TTC549 (cell line): ENCODE measurements at regions not wholly inside any gene's neighbourhood (a gene's known extent, or its start where the extent isn't known, plus 50 kb on each side); places are given as distances from the start of the nearest gene placed in this dataset.

Experiments used
- FAIRE-seq: peaks from 2 replicates; lab custom pipeline; 2012; peaks lifted over from hg19 to GRCh38; lab: Jason Lieb, UNC

DNA sequence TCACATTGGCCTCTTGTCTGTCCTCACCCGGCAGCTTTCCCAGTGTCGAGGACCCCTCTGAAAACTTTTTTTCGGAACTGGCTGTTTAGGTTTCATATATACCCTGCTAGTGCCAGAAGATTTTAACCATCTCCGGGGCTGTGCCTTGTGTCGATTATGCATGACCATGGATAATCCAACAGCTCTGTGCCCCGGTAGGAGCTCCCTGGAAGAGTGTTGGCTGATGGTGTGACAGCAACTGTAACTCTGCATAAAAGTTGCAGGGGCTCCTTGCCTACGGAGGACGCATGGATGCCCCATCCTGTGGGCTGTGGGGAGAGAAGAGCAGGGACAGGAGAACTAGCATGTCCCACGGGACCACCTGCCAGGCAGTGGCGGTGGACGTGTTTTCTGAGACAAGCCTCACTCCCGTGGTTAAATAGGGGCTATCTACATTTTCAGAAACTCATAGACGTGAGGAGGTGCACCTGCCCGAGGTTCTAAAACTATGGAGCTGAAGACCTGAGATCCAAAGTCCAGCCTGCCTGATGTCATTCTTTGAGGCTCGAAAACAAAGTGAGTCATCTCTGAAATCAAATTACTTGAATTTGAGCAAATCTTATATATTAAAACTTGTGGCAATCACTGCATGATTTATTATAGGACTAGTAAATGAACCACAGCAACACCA is 437.2 kb upstream of the HS6ST1 start:
- FAIRE-seq = no peak

DNA sequence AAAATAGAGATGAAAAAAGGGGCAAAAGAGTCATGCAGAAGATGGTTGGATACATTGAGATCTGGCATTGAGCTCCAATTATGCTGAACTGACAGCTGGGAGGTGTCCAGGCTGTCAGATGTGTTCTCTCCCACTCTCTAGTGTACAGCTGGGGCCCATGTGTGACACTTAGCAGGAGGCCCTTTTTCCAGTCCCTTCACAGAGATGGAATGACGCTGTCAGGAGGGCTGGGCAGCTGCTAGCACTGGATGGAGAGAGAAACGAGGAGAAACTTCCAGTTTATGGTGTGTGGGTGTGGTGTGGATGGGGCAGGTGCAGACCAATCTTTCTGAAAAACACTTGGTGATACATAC is 437.7 kb upstream of the HS6ST1 start:
- no peak for FAIRE-seq

DNA sequence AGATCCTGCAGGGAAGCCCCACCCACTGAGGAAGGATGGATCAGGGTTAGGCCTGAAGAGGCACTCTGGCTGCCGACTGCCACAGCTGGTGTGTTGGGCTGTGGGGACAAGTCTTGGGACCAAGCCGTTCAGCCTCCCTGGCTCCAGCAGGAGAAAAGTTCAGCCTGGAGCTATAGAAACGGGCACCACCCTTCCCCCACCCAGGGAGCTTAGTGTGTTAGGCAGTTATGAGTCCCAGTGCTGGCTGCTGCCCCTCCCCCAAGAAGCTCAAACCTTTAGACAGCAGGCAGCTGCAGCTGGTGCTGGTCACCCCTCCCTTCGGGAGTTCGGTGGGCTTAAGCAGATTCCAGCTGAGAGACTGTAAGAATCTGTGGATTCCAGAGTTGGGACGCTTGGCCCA is 447.1 kb upstream of the HS6ST1 start:
- FAIRE-seq = no peak

DNA sequence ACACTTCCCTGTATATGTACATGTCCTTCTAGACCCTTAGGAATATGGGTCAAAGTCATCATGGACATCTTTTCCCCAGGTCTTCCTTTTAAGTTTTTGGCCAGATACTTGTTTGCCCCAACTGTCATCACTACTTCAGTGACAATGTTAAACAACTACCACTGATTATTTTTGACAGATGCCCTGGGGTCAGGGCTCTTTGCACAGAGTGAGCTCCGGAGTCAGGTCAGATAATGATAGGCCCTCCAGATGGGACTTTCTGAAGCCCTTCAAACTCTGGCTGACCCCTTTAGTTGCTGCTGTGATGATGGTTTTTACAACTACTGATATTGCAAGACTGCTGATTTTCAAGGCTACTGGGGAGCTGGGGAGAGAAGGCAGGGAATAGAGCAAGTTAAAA is 449.4 kb upstream of the HS6ST1 start:
- FAIRE-seq = no peak

DNA sequence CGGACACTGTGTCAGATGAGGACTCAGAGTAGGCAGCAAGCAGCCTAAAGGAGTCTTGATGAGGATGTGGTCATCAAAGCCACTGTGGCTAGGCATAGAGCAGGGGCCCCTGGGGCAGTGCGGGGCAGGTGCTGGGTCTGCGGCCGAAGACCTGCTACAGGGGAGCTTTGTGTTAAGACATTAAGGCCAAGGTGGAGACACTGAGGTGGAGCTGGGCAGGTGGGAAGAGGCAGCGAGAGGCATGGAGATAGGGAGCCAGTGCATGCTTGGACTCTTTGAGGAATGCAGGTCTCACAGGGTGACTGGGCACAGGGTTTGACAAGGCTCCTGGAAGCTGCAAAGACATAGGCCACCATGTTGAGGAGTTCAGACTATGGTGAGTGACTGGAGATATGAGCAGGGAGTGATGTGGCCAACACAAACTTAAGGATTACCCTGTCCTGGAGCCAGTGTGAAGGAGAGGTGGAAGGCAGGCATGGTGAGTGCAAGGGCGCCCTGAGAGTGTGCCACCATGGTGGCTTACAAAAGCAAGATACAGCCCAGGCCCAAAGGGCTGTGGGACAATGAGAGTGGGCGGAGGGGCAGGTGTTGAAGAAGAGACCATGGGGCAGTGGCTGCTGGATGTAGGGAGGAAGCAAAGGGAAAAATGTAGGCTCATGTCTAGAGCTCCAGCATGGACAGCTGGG is 450.9 kb upstream of the HS6ST1 start:
- FAIRE-seq = no peak

DNA sequence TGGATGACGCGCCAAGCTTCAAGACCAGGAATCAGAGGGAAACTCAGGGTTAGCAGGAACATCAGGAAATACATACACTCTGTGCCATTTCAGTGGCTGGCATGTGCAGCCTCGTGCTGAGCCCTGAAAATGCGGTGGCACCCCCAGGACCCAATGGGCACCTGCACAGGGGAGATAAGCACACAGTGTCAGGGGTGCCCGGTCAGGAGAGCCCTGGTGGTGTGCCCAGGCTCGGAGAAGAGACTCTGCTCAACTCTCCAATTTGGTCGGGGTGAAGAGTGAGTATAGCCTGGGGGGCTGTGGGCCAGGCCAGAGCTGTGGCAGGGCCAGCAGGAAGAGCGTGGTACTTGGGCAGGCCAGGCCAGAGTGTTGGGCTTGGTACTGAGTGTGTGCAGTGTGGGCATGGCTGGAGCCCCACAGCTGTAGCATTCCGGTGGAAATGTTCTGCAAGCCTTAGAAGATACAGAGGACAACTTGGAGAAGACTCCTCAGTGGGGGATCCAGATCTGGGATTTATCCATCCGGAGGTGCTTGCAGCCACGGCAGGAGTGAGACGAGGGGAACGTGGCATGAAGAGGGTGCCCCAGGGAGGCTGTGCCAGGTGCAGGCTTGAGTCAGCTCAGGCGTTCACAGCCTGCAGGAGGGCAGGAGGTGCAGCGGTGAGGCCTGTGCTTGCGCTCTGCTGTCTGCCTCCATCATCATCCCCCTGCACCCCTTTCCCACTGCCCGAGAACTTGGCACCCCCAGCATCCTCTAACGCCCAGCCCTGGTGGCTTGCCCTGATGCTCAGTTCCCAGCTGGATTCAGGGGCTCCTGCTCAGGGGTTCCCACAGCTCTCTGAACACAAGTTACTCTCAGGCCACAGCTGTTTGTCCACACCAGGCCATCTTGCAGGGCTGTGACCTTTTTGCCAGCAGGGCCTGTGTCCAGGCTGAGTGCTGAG is 451.7 kb upstream of the HS6ST1 start:
- no peak for FAIRE-seq

DNA sequence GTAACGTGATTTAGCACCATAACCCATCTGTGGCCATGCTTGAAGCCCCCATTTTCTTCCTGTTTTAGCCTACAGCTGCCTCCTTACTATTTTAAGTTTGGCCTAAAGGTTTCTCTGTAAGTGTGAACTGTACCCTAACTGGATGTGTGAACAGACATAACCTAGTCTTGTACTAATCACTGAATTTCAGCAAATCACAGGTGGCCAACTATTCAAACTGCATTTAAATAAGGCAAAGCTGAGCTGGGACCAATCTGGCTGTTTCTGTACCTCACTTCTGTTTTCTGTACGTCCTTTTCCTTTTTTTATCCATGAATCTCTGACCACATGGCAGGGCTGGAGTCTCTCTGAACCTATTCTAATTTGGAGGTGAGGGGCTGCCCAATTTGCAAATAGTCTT is 452.7 kb upstream of the HS6ST1 start:
- no peak for FAIRE-seq

DNA sequence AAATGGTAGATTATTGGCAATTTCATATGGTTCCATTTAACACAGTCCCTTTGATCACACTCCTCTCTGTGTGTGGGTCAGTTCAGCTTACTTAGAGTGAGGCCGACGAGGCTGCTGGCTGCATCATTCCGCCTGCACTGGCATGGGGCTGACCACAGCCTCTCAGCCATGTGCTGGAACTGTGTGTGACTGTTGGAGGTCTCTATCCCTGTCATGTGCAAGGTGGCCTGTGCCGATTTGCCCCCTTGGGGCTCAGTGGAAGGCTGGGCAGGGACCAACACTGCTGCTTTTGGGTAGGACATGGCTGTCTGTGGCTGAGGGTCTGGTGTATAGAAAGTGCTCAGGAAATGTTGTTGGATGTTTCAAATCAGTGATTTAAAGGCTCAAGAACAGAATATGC is 454.0 kb upstream of the HS6ST1 start:
- no peak for FAIRE-seq

DNA sequence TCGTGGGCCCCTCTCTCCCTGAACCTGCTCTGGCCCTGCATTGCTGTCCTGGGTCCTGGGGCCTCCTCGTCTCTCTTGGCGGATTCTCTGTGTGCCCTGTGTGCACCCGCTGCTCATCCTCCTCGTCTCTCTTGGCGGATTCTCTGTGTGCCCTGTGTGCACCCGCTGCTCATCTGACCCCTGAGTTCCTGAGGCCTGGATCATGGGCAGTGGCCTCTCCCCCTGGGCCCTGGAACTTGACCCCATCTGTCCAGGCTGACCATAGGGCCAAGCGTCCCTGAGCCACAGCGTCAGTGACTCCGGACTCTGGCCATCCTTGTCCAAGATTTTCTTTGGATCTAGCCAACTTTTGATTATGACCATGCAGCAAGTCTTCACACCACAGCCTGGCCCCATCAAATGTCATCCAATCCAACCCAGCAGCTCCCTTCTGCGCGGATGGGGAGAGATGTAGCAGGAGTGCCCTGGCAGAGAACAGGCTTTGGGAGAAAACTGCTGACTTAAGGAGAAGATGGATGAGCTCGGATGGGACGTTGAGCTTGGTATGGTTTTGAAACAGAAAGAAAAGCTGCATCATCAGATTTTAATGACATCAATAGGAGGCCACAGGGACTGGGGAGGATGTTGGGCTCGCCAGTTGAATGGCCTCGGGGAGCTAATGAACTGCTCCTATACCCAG is 455.1 kb upstream of the HS6ST1 start:
- FAIRE-seq = no peak

DNA sequence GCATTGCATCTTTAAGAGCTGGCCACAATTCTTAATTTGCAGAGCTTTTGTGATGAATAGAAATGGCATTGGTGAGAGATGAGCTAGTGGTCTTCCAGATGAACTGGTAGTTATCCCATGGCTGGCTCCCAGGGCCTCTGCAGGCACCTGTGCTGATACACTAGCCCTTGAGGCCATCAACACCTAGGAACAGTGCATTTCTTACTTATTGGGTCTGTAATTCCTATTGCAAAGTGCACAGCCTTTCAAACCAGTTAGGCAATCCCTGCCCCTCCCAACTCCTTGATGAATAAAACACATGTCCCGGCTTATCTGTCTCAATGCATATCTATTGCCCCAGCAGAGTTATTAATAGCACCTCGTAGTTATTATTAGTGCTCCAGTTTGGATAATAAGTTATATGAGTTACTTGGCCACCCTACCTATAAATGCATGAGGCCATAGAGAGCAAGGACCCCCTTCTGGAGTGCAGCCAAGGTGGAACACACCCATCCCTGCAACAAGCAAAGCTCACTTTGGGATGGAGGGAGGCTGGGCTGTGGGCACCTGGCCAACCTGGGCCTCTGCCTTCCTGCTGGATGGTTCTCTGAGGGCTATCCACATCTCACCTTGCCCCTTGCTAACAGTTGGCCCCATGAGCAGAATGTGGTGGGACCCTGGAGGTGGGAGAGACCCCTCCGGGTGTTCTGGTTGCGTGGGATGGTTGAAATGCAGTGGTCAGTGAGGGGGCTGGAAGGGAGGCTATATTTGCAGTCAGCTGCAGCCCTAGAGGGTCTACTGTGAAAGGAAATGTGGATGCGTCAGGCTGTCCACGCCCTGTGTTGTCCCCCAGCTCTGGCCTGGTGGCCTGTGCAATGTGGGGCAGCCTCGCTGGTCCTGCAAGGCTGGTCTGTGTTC is 455.9 kb upstream of the HS6ST1 start:
- FAIRE-seq = no peak

DNA sequence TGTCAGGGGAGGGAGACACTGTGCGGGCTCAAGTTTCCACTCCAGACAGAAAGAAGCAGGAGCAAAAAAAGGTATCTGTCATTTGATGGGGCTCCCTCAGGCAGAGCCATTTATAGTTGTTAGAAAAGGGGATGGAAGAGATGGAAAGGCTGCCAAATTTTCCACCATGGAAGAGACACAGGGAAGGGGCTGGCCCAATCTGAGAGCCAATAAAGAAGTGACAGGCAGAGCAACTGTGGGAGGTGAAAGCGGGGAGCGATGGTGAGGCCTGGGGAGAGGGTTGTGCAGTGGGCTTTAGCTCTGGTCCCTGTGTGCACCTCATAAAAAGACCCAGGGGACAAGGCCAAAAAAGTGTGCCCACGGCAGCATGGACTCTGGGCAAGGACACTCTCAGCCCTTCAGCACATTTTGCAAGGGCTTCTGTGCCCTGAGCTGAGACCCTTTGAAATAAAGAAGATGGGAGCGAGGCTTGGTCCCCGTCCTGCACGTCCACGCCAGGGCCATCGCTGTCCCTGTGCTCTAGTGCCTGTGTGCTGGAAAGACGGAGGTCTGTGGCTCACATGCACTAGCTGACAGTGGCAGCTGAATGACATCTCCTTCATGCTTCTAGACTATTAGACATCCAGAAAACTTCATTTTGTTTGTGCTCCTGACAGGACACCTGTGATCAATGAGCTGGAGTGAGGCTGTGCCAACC is 456.7 kb upstream of the HS6ST1 start:
- no peak for FAIRE-seq

DNA sequence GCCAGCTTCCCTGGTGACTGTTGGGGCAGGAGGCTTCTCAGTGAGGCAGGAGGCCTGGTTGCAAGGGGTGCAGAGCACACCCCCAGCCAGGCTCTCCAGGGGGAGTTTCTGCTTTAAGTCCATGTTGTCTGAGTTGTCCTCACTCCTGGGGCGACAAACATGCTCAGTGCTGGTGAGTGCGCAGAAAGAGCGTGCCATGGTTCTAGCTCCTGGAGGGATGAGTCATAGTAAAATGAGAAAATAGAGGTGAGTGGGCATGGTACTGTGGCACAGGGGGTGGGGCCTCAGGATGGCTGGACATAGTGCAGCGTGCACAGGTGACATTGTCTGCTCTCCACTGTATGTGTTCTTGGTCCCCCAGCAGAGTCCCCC is 457.2 kb upstream of the HS6ST1 start:
- no peak for FAIRE-seq

DNA sequence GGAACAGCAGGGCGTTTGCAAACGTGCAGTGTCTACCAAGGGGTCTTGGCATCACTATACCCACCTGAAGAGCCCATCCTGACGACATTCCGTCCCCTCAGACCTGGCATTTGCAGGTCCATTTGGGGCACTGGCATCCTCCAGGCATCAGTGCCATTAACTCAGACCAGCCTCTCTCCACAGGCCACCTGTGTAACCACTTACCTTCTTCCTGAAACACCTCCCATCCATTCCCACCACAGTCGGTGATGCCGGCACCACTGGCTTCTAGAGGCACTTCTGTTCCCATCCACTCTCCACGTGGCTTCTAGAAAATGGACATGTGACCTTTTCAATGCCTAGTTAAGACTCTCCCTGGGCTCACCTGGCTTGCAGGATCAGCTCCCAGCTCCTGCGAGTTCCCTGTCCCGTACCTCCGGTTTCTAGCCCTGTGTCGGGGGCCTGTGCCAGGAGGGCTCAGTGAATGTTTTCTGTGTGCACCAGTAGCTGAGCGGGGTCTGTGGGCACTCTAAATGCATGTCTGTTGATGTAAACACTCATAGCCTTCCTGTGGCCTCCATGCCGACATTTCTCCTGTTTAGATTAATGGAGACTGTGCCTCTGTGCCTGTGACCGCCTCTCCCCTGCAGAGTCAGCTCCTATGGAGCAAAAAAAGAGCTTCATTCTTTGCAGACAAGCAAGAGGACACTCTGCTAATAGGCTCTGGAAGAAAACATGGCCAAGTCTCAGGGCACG is 458.0 kb upstream of the HS6ST1 start:
- no peak for FAIRE-seq

DNA sequence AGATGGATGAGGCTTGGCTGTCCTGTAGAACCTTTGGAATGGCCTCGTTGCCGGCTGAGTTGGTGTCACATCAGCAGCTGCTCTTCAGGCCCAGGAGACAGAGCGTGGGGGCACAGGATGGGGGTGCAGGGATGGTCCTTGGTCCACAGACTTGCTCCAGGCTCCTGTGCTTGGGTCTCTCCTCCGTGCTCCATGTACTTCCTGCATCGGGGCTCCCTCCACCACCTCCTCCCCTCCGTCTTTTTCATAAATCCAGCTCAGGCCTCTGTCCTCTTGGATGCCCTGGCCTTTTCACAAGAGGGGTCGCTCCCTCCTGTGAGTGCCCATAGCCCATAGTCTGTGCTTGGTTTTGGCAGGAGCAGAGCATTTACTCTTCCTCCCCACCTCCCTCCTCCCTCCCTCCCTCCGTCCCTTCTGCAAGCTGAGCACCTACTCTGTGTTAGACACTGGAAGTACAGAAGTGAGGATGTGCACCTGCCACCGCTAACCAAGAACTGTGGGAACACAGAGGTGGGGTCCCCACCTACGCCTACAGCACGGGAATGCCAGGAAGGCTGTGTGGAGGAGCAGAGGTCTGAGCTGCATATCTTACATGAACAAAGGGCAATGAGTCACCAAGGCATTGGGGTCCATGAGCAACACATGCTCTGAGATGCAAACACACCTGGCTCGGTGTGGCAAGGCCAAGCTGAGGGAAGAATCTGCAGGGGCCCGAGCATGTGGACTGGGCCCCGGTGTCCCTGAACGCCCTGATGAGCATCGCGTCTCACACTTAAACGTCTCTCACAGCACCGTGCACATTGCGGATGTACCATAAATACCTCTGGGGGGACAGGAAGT is 458.7 kb upstream of the HS6ST1 start:
- no peak for FAIRE-seq

DNA sequence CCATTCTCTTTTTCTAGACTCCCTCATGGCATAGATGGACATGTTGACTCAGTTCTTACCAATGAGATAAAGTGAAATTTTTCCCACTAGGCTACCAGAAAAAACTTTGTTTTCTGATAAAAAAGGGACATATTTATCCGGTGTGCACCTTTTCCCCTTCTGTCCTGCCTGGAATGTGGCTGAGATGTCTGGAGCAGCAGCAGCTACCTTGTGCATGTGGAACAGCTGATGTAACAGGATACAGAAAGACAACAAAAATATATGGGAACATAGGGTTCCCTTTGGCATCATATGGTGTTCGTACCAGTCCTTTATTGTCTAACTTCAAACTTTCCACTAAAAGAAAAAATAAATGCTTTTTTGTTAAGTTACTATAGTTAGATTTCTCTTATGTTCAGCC is 460.2 kb upstream of the HS6ST1 start:
- FAIRE-seq = no peak

DNA sequence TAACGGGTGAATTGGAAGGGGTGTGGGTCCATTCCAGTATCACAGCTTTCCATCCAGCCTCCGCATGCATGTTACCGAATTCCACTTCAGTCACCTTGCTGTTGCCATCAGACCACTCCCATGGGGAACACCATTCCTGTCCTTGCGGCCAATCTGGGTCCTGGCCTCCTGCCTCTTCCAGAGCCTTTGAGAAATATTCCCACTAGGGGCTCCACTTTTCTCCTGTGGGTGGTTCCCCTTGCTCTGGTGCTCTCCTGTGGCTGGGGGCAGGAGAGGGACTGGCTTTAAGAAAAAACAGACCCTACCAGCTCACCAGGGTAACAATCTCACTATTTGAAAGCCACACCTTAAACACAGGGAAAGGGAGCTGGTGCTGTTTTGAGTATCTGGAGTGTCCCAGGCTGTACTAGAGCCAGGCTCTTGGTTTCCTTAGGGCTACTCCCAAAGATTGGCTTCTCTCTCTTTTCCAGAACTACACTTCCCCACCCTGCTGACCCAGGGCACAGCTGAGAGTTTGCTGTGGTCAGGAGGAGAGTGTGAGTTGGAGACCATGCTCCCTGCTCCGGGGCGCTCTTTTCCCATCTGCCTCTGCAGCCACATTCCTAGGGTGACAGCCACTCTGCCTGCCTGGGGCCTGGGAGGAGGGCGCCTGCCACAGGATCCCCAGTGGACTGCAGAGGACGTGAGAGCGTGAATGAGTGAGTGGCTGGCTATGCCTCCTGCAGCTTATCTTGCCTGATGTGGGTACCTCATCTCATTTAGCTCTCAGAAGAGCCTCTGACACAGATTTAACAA is 460.8 kb upstream of the HS6ST1 start:
- no peak for FAIRE-seq

DNA sequence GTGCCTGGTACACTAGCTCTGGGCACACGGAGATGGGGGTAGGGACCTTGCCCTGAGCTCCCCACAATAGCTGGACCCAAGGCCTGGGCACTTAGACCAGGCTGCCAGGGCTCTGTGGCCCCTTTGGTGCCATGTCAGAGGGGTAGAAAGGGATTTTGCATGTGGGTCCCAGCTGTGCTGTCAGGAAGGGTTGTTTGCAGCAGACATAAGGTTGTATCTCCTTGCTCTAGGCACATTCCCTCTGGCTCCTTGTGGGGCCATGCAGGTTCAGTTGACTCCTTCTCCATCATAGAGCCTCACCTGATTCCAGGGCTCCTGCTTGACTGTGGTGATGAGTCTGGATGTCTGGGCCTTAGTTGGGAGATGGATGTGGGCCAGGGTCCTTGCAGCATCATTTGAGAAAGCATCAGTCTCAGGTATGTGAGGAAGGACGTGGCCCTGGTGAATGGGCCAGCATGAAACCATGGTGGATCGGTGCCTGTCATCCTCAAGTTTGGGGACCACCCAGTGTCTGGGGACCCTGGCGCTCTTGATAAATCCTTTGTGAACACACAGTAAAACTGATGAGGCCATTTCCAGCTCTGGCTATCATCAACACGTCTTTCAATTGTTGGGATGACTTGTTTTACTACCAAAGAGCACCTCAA is 461.9 kb upstream of the HS6ST1 start:
- no peak for FAIRE-seq

DNA sequence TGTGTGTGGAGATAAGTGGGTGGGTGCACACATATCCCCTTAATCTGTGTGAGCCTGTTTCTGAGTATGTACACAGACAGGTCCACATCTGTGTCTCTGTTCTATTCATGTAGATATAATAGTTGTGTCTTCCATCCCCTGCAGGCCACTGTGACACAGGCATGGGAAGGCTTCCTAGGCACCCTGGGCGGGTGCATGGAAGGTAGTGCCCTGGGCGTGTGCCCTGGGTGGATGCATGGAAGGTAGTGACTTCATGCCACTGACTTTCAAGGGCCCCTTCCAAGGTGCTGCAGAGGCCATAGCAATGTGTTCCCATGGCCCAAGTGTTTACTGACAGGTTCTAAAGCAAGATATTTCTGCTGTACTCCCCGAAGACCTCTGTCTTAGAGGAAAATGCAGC is 462.5 kb upstream of the HS6ST1 start:
- FAIRE-seq = no peak
